ENCODE measurements at regions not wholly inside any gene's neighbourhood (a gene's known extent, or its start where the extent isn't known, plus 50 kb on each side); places are given as distances from the start of the nearest gene placed in this dataset.

DNA sequence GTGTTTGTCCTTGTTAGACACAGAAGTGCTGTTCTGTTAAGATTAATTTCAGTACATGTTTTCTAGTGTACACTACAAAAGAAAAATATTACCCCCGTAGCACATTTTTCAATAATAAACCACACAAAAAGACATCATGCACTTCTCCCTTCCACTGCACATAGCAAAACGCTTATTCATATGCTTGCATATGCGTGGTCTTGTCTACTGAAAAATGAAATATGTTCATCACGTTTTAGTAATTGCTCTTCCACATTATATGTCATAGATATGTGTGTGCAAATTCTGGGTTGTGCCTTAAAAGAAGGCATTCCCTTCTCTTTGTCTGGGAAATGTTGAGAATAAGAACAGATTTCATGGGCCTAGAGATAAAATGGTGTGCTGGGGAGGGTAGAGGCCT lies 353.9 kb downstream of the NSUN3 start:
- no peak for TF ChIP-seq CTCF (IDR thresholded peaks at IDR 0.05; ENCODE audit: insufficient read depth, missing control alignments)
- DNase-seq (ENCODE audit: insufficient read length, low spot score) (no peak), FAIRE-seq (no peak)

GRCh38 chr3:94417963-94418455 lies 355.1 kb downstream of the NSUN3 start:
- FAIRE-seq (no peak), DNase-seq (ENCODE audit: insufficient read length, low spot score) (no peak)
- TF ChIP-seq CTCF (IDR thresholded peaks at IDR 0.05; ENCODE audit: insufficient read depth, missing control alignments), result no peak

- TF ChIP-seq CTCF (IDR thresholded peaks at IDR 0.05; ENCODE audit: insufficient read depth, missing control alignments), result no peak
- DNase-seq (ENCODE audit: insufficient read length, low spot score) (no peak), FAIRE-seq (no peak)
Observed at GRCh38 chr3:94420931-94421330, 358.1 kb downstream of the NSUN3 start.

DNA sequence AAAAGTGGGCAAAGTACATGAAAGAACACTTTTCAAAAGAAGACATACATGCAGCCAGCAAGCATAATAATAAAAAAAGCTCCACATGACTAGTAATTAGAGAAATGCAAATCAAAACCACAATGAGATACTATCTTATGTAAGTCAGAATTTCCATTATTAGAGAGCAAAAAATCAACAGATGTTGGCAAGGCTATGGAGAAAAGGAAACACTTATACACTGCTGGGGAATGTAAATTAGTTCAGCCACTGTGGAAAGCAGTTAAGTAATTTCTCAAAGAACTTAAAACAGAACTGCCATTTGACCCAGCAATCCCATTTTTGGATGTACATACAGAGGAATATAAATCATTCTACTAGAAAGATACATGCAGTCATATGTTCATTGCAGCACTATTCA lies 360.7 kb downstream of the NSUN3 start:
- no peak for DNase-seq (ENCODE audit: insufficient read length, low spot score)

GRCh38 chr3:94429517-94429916 lies 366.7 kb downstream of the NSUN3 start:
- TF ChIP-seq CTCF (IDR thresholded peaks at IDR 0.05; ENCODE audit: insufficient read depth, missing control alignments), result no peak
- DNase-seq (ENCODE audit: insufficient read length, low spot score), result no peak
- FAIRE-seq, result no peak

More for the DNA sequence above, 360.7 kb downstream of the NSUN3 start:
- no peak for TF ChIP-seq CTCF (IDR thresholded peaks at IDR 0.05; ENCODE audit: insufficient read depth, missing control alignments)
- no peak for FAIRE-seq

GRCh38 chr3:94431876-94432570 lies 369.2 kb downstream of the NSUN3 start:
- FAIRE-seq (no peak), DNase-seq (ENCODE audit: insufficient read length, low spot score) (no peak)
- TF ChIP-seq CTCF (IDR thresholded peaks at IDR 0.05; ENCODE audit: insufficient read depth, missing control alignments), result no peak

- no peak for TF ChIP-seq CTCF (IDR thresholded peaks at IDR 0.05; ENCODE audit: insufficient read depth, missing control alignments)
- FAIRE-seq (no peak), DNase-seq (ENCODE audit: insufficient read length, low spot score) (no peak)
Observed at GRCh38 chr3:94433811-94434210, 370.9 kb downstream of the NSUN3 start.
